ENCODE measurements at regions not wholly inside any gene's neighbourhood (a gene's known extent, or its start where the extent isn't known, plus 50 kb on each side); places are given as distances from the start of the nearest gene placed in this dataset.
"Not testable (repeated sequence)": the region's sequence is repeated elsewhere in the genome, so short reads cannot be mapped to it uniquely, and the experiment has no call there.

DNA sequence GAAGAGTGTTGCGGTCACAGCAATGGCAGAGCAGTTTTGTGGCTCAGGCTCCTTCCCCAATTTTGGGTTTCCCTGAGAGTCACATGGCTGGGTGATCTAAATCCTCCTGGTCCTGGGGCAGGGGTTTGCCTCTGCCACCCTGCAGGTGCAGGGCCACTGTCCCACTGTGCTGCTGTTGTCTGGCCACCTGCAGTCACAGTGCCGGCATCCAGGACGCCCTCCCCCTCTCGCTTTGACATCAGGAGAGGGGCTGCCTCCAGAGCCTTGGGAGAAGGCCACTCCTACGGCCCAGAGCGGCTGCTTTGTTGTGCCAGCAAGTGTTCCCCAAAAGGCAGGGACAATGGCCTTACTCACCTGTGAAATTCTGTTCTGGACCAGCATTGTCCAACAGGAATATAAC is 449.0 kb downstream of the QKI start:
- Mint-ChIP-seq H3K4me1 (no peaks in the 10 kb centered on the region), H3K27ac (no peak overlapping the region), H3K9me3 (no peaks in the 10 kb centered on the region), H3K36me3 (ENCODE audit: low read depth) (no peaks in the 10 kb centered on the region), H3K4me3 (no peak overlapping the region), H3K27me3 (peaks cover 8% of the 10 kb centered on the region)
- DNase-seq = no peak
- ChIA-PET CTCF (no interaction called here), POLR2A (no interaction called here)

GRCh38 chr6:163862701-163863100 is 448.2 kb downstream of the QKI start:
- H3K9me3 Mint-ChIP-seq = no peaks in the 10 kb centered on the region
- H3K4me3 Mint-ChIP-seq = no peak overlapping the region
- no peak overlapping the region for H3K27ac Mint-ChIP-seq
- ChIA-PET CTCF (no interaction called here), POLR2A (no interaction called here)
- no peaks in the 10 kb centered on the region for H3K36me3 Mint-ChIP-seq (ENCODE audit: low read depth)
- DNase-seq = no peak
- H3K4me1 Mint-ChIP-seq = no peaks in the 10 kb centered on the region
- peaks cover 8% of the 10 kb centered on the region for H3K27me3 Mint-ChIP-seq

- no peak overlapping the region for H3K27ac Mint-ChIP-seq
- ChIA-PET CTCF (interaction anchor here (0.6 kb wide), 1 partner anchor 434 kb away, joined by 3 read pairs; no protein-coding TSS in a partner anchor), POLR2A (no interaction called here)
- no peak for DNase-seq
- no peaks in the 10 kb centered on the region for H3K36me3 Mint-ChIP-seq (ENCODE audit: low read depth)
- H3K27me3 Mint-ChIP-seq = peaks cover 8% of the 10 kb centered on the region
- H3K4me3 Mint-ChIP-seq = no peak overlapping the region
- H3K9me3 Mint-ChIP-seq = no peaks in the 10 kb centered on the region
- no peaks in the 10 kb centered on the region for H3K4me1 Mint-ChIP-seq
Observed at GRCh38 chr6:163861627-163862026, 447.1 kb downstream of the QKI start.

DNA sequence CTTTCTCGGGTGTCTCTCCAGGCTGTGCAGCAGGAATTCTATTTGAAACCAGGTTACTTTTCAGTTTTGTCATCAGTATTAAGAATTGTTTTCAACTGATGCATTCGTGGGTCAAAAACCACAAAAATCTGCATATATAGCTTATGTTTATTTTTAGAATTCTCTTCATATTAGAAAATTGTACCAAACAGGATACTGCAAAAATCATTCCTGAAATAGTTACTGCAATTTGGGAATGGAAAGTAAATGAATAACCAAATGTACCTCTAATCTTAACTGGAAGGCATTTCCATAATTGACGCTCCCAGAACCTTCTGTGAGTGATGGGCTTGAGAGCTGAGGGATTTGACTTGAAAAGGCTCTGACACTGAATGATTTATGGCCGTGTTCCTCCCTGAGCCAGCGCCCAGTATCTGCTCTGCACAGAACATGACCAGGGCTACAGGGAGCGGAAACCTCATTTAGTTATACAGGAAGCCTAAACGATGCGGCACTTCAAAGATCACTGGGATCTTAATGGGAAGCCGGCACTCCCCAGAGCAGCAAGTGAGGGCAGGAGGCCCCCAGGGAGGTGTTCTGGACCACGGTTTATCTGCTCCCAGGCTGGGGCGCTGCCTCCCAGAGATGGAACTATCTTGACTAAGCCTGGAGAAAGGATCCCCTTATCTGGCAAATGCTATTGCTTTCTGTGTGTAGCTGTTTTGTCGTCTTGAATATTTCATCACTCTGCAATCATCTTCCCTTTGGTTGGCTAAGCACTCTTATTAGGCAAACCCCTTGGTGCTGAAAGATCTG is 446.0 kb downstream of the QKI start:
- Mint-ChIP-seq H3K27me3 (peaks cover 8% of the 10 kb centered on the region), H3K9me3 (no peaks in the 10 kb centered on the region), H3K4me1 (no peaks in the 10 kb centered on the region), H3K36me3 (ENCODE audit: low read depth) (no peaks in the 10 kb centered on the region), H3K4me3 (no peak overlapping the region), H3K27ac (no peak overlapping the region)
- ChIA-PET POLR2A (no interaction called here), CTCF (interaction anchor here (0.6 kb wide), 1 partner anchor 262 kb away, joined by 5 read pairs; no protein-coding TSS in a partner anchor)
- no peak for DNase-seq

- H3K9me3 Mint-ChIP-seq; H3K27ac Mint-ChIP-seq; CTCF ChIA-PET; POLR2A ChIA-PET; H3K27me3 Mint-ChIP-seq; DNase-seq; H3K4me3 Mint-ChIP-seq; H3K4me1 Mint-ChIP-seq; H3K36me3 Mint-ChIP-seq (ENCODE audit: low read depth): not testable (repeated sequence)
Observed at GRCh38 chr6:163858870-163859269, 444.4 kb downstream of the QKI start.

- H3K27me3 Mint-ChIP-seq = peaks cover 8% of the 10 kb centered on the region
- no peaks in the 10 kb centered on the region for H3K9me3 Mint-ChIP-seq
- no peak for DNase-seq
- no peak overlapping the region for H3K27ac Mint-ChIP-seq
- no peaks in the 10 kb centered on the region for H3K4me1 Mint-ChIP-seq
- ChIA-PET POLR2A (no interaction called here), CTCF (interaction anchor here (0.5 kb wide), 1 partner anchor 729 kb away, joined by 3 read pairs; no protein-coding TSS in a partner anchor)
- H3K4me3 Mint-ChIP-seq = no peak overlapping the region
- no peaks in the 10 kb centered on the region for H3K36me3 Mint-ChIP-seq (ENCODE audit: low read depth)
Observed at GRCh38 chr6:163857421-163857820, 442.9 kb downstream of the QKI start.

DNA sequence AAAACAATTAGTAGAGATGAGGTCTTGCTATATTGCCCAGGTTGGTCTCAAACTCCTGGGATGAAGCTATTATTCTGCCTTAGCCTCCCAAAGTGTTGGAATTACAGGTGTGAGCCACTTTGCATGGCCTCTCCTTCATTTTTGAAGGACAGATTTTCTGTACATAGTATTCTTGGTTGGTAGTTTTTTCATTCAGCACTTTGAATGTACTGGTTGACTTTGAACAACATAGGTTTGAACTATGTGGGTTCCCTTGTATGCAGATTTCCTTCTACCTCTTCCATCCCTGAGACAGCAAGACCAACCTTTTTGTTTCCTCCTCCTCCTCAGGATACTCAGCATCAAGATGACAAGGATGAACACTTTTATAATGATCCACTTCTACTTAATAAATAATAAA is 436.4 kb downstream of the QKI start:
- ChIA-PET POLR2A (no interaction called here), CTCF (no interaction called here)
- no peaks in the 10 kb centered on the region for H3K36me3 Mint-ChIP-seq (ENCODE audit: low read depth)
- no peaks in the 10 kb centered on the region for H3K4me1 Mint-ChIP-seq
- no peak for DNase-seq
- H3K27me3 Mint-ChIP-seq = no peaks in the 10 kb centered on the region
- no peak overlapping the region for H3K4me3 Mint-ChIP-seq
- no peak overlapping the region for H3K27ac Mint-ChIP-seq
- H3K9me3 Mint-ChIP-seq = peaks cover 4% of the 10 kb centered on the region

DNA sequence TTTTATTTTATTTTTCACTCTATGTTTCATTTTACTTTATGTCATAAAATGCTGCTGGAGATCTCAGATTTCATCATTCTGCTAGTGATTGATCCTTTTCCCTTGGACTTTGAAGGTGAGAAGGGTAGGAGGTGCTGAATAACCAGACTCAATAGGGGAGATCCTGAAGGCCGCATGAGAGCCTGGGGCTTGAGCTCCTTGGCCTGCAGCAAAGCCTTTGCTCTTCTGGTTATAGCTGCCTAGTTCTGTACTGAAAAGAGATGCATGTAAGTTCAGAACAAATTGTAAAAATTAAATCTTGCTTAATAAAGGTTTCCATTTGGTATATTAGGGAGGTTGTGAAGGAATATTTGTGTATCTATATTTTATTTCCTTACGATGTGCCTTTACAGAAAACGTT is 430.2 kb downstream of the QKI start:
- POLR2A ChIA-PET = no interaction called here
- no peaks in the 10 kb centered on the region for H3K27me3 Mint-ChIP-seq
- peaks cover 9% of the 10 kb centered on the region for H3K9me3 Mint-ChIP-seq
- DNase-seq = no peak
- CTCF ChIA-PET = no interaction called here
- no peaks in the 10 kb centered on the region for H3K36me3 Mint-ChIP-seq (ENCODE audit: low read depth)
- H3K4me1 Mint-ChIP-seq = no peaks in the 10 kb centered on the region
- H3K27ac Mint-ChIP-seq = no peak overlapping the region
- H3K4me3 Mint-ChIP-seq = no peak overlapping the region

DNA sequence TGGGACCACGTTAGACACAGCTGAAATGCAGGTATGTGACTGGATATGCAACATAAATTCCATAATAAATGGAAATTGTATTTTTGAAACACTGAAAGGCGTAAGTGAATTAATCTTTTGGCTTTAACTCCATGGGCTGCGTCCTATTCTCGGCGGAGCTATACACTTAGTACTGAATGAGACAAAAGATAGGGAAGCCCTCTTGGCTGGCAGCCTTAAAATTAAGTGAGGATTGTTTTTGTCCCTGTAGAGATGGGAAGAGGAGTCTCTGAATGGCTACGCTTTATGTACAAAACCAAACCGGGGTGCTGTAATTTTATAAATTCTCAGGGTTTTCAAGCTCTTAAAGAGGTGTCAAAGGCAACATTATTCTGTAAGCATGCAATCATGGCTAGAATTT is 429.8 kb downstream of the QKI start:
- Mint-ChIP-seq H3K27me3 (no peaks in the 10 kb centered on the region), H3K4me1 (no peaks in the 10 kb centered on the region), H3K36me3 (ENCODE audit: low read depth) (no peaks in the 10 kb centered on the region), H3K27ac (no peak overlapping the region), H3K4me3 (no peak overlapping the region), H3K9me3 (peaks cover 9% of the 10 kb centered on the region)
- ChIA-PET POLR2A (no interaction called here), CTCF (no interaction called here)
- no peak for DNase-seq

DNA sequence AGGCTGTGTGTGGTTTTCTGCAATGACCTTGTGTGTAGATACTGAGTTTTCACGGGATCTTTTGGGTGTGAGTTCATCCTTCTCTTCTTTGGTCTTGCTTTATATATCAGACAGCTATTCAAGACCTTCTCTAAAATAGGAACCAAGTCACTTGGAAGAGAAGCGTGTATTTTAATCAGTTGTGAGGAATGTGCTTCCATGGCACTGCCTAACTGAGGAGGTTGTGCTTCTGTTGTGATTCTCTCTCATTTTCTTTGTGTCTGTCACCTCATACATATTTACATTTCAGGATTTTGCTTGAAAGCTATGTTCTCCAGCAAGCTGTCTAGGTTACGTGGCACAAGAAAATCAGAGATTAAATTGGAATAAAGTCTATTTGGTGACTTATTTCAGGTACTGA is 428.7 kb downstream of the QKI start:
- H3K27me3 Mint-ChIP-seq = no peaks in the 10 kb centered on the region
- no peaks in the 10 kb centered on the region for H3K36me3 Mint-ChIP-seq (ENCODE audit: low read depth)
- H3K27ac Mint-ChIP-seq = no peak overlapping the region
- no peaks in the 10 kb centered on the region for H3K4me1 Mint-ChIP-seq
- DNase-seq = no peak
- H3K4me3 Mint-ChIP-seq = no peak overlapping the region
- peaks cover 9% of the 10 kb centered on the region for H3K9me3 Mint-ChIP-seq
- ChIA-PET POLR2A (no interaction called here), CTCF (interaction anchor here (0.7 kb wide), 1 partner anchor 157 kb away, joined by 3 read pairs; no protein-coding TSS in a partner anchor)

DNA sequence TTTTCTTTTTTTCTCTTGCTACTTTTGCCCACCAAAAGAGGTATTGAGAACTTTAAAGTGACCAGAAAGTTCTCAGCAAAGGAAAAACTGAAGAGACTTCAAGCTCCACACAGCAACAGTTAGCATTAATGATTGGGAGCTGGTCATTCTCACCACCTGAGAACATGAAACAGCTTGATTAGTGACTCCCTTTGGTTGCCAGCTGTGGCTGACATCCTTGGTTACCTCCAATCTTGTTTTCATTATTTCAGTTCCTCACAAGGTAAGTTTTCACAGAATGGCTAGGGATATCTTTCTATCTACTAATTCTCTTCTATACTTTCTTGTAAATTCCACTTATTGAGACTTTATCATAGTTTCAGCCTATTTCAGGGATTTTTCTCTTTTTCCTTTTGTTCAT is 427.9 kb downstream of the QKI start:
- DNase-seq = no peak
- H3K4me3 Mint-ChIP-seq = no peak overlapping the region

DNA sequence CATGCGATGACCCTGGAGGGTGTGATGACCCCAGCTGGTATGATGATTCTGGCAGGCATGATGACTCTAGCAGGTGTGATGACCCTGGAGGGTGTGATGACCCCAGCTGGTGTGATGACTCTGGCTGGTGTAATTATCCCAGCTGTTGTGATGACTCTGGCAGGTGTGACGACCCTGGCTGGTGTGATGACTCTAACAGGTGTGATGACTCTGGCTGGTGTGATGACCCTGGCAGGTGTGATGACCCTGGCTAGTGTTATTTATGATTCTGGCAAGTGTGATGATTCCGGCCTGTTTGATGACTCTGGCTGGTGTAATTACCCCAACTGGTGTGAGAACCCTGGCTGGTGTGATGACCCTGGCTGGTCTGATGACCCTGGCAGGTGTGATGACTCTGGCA is 427.2 kb downstream of the QKI start:
- ChIA-PET CTCF (no interaction called here), POLR2A (no interaction called here)
- Mint-ChIP-seq H3K27ac (no peak overlapping the region), H3K4me1 (no peaks in the 10 kb centered on the region), H3K4me3 (no peak overlapping the region), H3K36me3 (ENCODE audit: low read depth) (no peaks in the 10 kb centered on the region), H3K27me3 (no peaks in the 10 kb centered on the region), H3K9me3 (peaks cover 9% of the 10 kb centered on the region)
- no peak for DNase-seq

More for the DNA sequence above, 427.9 kb downstream of the QKI start:
- POLR2A ChIA-PET = no interaction called here
- no peaks in the 10 kb centered on the region for H3K27me3 Mint-ChIP-seq
- H3K27ac Mint-ChIP-seq = no peak overlapping the region
- H3K4me1 Mint-ChIP-seq = no peaks in the 10 kb centered on the region
- peaks cover 9% of the 10 kb centered on the region for H3K9me3 Mint-ChIP-seq
- H3K36me3 Mint-ChIP-seq (ENCODE audit: low read depth) = no peaks in the 10 kb centered on the region
- CTCF ChIA-PET = no interaction called here

- no peaks in the 10 kb centered on the region for H3K27me3 Mint-ChIP-seq
- CTCF ChIA-PET = no interaction called here
- H3K36me3 Mint-ChIP-seq (ENCODE audit: low read depth) = no peaks in the 10 kb centered on the region
- DNase-seq = no peak
- no peak overlapping the region for H3K27ac Mint-ChIP-seq
- H3K4me1 Mint-ChIP-seq = no peaks in the 10 kb centered on the region
- peaks cover 9% of the 10 kb centered on the region for H3K9me3 Mint-ChIP-seq
- no peak overlapping the region for H3K4me3 Mint-ChIP-seq
- POLR2A ChIA-PET = no interaction called here
Observed at GRCh38 chr6:163841326-163841725, 426.8 kb downstream of the QKI start.

DNA sequence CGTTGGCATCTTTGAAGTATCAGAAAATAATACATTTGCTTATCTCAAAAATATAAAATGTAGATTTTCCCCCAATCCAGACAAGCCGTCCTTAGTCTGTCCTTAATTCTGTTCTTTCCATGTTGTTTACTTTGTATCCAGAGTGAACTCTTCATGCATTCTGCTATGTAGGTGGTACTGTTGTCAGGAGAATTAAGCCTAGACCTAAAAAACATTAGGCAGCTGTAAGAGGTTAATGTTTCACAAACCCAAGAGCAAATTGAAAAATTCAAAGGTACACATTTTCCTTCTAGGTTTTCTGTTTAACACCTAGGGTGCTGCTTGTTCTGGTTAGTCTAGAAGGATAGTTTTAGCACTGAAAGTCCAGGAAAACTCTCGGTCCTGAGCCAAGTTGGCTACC is 426.4 kb downstream of the QKI start:
- POLR2A ChIA-PET = no interaction called here
- H3K9me3 Mint-ChIP-seq = peaks cover 9% of the 10 kb centered on the region
- H3K4me3 Mint-ChIP-seq = no peak overlapping the region
- CTCF ChIA-PET = no interaction called here
- DNase-seq = no peak
- H3K36me3 Mint-ChIP-seq (ENCODE audit: low read depth) = no peaks in the 10 kb centered on the region
- no peaks in the 10 kb centered on the region for H3K27me3 Mint-ChIP-seq
- H3K4me1 Mint-ChIP-seq = no peaks in the 10 kb centered on the region
- H3K27ac Mint-ChIP-seq = no peak overlapping the region
